IPS-NIHi11 (cell line): ENCODE measurements at regions not wholly inside any gene's neighbourhood (a gene's known extent, or its start where the extent isn't known, plus 50 kb on each side); places are given as distances from the start of the nearest gene placed in this dataset.
"Not testable (repeated sequence)": the region's sequence is repeated elsewhere in the genome, so short reads cannot be mapped to it uniquely, and the experiment has no call there.

ENCODE experiments used
- DNase-seq: peaks from one replicate; pipeline ENCODE4 v3.0.0; 2012; ENCODE audit warnings: mixed read lengths, low spot score

DNA sequence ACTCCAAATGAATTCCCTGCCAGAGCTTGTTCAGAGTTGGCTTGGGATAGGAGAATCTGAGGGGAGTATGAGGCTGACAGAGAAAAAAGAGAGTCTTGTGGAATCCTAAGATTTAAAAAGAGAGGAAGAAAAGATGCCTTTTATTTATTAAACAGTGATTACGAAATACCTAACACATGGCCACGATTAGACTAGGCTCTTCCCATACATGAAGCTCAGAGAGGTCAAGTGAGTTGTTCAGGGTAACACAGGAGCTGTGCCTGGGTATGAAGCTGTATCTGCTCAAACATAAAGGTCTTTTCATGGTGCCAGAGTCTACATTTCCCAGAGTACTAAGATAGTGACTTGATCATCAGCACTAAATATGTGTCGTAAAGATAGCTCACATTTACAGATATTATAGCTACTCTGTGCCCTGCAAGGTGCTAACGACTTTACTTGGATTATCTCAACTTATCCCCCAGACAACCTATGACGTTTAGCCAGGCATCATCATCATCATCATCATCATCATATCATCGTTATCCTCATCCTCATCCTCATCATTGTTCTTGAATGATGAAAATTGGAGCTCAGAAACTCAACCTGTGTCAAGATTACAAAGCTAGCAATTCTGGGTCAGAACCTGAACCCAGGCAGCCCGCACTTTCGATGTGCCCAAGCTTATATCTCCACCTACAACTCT lies 500.8 kb downstream of the NPIPA7 start:
- no peak for DNase-seq

DNA sequence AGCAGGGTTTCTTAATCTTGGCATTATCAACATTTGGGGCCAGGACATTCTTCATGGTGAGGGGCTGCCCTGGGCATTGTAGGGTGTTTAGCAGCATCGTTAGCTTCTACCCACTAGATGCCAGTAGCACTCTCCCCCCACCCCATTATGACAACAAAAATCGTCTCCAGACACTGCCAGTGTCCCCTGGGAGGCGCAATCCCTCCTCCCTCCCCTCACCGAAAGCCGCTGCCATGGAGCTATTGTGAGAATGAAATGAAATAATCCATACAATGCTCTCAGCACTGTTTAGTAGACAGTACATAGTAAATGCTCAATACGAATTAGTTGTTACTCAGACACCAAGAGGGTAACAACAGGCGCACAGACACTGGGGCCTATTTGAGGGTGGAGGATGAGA lies 502.9 kb downstream of the NPIPA7 start:
- DNase-seq, result no peak

DNA sequence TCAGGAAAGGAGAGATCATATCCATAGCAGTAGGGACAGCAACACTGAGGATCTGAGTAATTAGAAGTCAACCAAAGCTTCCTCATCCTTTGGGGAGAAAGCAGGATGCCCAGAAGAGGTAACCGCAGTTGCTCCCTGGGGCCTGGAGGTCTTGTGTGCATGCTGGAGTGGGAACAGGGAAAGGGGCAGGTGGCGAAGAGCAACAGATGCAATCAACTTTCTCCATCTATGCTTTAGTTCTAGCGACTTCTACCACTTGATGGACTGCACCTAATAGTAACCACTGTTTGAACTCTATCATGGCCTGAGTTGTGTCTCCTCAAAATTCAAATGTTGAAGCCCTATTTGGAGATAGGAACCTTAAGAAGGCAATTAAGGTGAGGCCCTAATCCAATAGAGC lies 503.8 kb downstream of the NPIPA7 start:
- no peak for DNase-seq

DNA sequence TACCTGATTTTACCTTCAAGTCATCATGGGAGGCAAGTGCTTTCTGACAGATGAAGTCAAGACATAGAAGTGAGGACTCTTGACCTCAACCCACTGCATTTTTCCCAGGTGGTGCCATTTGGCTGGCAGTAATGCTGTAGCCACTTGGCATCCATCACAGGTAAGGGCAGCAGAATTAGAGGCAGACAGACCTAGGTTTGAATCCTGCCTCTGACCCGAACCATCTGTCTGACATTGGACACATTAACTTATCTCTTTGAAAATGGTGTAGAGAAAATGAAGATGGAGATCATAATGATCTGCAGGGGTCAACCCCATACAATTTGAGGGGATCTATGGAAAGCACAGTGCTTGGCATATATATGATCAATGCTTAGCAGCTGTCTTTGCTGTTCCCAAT lies 505.5 kb downstream of the NPIPA7 start:
- no peak for DNase-seq

DNA sequence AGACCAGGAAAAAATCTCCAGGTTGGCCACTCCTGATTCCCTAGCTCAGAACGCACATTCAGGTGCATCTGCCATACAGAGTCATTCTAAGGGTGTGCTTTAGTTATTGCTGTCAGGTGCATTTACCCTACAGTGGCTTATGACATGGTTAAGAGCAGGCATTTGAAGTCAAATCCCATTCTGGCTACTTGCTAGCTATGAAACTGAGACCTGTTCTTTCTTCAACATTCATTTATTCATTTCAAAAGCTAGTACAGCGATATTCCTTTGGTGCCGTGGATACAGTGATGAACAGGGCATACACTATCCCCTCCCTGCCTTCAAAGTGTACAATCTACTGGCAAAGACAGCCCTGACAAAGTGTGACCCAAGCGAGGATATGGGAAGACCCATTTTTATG lies 508.3 kb downstream of the NPIPA7 start:
- no peak for DNase-seq

- no peak for DNase-seq
Measured at GRCh38 chr16:16890964-16891363, 512.0 kb downstream of the NPIPA7 start.

DNA sequence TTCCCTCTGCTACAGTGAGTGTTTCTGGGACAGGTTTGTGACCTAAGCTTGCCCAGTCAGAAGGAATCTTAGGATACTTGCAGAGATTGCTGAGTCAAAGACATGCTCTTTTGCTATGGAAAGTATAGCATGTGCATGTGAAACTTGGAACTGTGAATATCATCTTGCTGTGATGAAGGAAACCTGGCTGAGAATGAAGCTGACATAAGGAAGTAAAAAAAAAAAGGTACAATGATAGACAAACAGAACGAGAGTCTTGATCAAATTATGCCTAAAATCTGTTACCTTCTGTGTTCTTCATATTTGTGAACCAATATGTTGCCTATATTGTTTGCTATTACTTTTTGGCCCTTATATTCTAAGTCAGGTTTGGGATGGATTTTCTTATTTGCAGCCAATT lies 525.7 kb downstream of the NPIPA7 start:
- no peak for DNase-seq

- no peak for DNase-seq
Measured at GRCh38 chr16:16905850-16906249, 526.9 kb downstream of the NPIPA7 start.

DNA sequence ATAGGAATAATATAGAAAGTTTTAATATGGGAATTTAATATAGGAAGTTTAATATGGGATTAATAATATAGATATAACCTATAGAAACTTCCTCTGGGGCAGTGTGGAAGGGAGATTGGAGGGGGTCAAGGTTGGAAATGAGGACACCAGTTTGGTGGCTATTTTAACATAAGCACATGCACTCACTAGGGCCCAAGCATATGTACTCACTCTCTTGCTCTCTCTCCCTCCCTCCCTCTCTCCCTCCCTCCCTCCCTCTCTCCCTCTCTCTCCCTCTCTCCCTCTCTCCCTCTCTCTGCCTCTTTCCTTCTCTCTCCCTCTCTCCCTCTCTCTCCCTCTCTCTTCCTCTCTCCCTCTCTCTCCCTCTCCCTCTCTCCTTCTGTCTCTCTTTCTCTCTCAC lies 528.1 kb downstream of the NPIPA7 start:
- no peak for DNase-seq

DNA sequence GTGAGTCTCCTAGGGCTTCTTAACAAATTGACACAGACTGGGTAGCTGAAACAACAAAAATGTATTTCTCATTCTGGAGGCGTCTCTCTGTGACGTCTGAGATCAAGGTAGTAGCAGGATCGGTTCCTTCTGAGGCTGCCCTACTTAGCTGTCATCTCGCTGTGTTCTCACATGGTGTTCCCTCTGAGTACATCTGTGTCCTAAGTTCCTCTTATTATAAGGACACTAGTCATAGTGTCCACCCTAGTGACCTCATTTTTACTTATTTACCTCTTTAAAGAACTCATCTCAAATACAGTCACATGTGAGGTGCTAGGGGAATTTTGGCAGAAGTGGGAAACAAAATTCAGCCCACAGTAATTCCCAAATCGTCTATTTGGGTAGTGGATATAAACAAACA lies 529.1 kb downstream of the NPIPA7 start:
- DNase-seq, result no peak

DNA sequence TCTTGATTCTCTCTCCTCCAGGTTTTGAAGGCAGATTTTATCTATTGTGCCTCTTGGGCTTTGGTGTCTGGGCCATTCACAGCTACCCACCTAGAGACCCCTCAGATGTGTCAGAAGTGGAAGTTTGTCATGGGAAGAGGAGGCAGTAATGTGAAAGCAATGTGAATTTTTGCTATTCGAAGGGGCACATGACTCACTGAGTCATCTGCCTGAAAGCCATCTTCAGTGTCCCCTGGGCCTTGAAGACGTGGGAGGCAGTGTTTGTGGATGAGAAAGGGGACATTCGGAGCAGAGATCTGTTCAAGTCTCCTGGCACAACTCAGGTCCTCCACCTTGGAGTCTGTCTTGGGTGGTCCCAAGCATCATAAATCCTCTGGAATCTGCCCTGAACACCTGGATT lies 530.2 kb downstream of the NPIPA7 start:
- DNase-seq, result no peak

GRCh38 chr16:16910666-16911065 lies 531.7 kb downstream of the NPIPA7 start:
- DNase-seq, result no peak

DNA sequence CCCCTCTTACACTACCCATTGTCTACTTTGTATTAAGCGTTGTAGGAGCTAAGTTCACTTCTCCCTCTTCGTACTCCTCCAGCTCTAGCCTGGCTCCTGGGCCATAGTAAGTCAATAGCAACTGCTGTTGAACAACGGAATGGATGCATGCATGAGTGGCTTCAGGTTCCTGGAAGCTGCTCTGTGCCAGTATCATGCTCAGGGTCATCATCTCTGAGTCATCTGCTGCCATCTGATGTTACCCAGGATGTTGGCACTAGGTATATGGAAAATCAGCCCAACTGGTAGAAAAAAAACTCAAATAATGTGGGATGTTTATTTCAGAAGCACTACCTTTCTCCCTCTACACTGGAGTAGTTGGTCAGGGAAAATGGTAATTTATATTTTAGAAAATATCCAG lies 536.8 kb downstream of the NPIPA7 start:
- no peak for DNase-seq

DNA sequence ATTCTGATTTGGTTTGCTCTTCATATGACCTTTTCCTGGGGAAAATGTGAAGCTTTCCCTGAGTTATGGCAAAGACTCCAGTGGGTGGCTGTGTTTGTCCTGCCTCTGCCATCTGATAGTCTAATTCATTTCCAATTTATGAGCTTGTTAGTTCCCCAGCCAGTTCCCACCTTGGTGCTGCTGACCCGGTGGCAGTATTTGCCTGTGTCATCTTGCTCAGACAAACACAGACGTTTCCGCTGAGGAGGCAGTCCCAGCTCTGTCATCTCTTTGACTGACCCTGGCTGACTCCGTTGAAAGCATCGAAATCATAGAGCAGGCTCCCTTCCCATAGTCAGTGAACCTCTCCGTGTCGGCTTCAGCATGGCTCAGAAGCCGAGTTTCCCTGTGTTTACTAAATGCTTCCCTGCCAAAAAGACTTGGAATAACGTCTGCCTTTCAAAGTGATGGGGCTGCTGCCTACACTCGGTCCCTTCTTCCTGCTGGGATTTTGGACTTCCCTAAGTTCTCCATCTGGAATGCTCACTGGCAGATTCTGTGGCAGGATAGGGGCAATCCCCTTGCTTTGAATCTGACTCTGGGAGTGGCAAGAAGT lies 538.3 kb downstream of the NPIPA7 start:
- no peak for DNase-seq

DNA sequence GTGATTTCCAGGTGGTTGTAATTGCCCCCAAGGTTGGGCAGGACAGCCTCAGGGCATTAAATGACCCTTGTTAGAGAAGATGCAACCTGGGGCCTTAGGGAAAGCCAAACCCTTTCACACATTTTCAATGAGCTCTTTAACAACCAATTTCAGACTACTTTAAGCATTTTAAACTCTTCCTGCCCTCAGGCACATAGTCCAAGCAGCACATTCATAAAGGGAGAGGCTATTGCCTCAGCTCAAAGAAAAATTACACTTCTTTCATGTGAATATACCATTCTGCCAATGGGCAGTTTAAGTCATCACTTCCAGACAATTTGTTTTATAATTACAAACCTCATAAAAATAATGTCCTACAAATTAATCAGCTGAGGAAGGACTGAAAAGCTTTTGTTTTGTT lies 544.5 kb downstream of the NPIPA7 start:
- no peak for DNase-seq

DNA sequence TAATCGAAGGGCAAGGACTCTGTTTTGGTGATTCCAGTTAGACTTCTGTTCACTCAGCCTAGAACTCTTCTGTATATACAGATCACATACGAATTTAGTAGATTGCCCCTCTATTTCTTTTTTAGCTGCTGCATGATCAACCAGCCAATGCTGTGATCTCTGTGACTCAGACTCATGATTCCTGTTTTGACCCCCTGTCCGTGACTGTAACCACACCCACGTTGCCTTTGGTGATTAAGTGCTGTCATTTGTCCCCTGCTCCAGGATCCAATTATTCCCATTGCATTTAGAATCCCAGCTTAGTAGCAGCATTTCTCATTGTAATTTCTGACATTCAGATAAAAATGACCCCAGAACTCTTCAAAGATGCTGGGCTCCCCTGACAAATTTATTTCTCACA lies 545.7 kb downstream of the NPIPA7 start:
- no peak for DNase-seq

- no peak for DNase-seq
Measured at GRCh38 chr16:16925432-16925831, 545.3 kb downstream of the XYLT1 start.

DNA sequence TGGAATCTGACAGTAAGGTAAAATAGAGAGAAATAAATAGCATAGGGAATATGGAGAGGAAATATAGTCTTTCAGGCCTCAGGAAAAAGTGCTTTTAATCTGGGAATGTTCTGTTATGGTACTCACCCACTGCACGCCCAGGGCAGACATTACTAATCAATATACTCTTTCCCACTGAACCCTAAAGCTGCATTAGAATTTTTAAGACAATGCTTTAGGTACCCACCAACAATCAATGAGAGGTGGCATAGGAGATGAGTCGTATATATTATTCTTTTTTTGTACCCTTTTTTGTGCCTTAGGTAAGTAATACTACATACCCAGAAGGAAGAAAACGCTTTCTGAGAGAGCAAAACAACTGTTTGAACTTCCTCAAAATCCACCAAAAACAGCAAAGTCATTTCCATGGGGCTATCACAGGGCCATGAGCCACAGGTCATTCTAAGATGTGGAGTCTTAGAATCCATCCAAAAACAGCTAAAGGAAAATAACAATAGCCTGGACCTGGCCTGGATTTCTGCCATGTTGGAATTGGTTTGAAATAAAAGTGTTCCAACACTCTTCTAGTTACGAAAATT lies 542.1 kb downstream of the XYLT1 start:
- no peak for DNase-seq

DNA sequence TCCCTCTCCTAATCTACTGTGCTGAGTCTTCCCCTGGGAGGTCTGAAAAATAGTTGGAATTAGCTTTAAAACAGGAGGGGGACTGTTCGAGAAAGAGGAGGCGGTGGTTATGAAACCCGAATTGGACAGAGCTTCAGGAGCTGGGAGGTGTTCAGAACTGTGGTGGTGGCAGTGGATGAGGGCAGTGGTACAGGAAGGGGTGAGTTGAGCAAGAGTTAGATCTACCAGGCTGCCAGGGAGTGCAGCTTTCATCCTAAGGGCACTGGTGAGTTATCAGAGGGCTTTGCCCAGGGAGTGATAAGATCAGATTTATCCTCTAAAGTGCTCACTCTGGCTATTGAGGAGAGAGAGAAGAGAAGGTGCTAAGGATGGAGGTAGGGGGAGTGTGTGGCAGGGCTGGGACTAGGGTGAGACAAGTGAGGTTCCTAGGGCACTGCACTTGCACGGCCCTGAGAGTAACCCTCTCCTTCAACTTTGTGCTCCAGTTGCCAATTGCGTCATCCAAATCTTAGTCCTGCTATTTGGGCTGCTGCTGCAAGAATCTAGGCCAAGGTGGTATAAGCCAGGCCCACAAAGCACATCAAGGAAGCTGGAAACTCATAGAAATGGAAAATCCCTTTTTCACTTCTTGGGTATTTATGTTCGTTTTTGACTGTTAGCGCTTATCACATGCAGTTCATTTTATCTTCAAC lies 540.3 kb downstream of the XYLT1 start:
- DNase-seq, result no peak

- peak; percentile 30 for DNase-seq
Measured at GRCh38 chr16:16933861-16934260, 536.9 kb downstream of the XYLT1 start.

GRCh38 chr16:16934660-16935059 lies 536.1 kb downstream of the XYLT1 start:
- DNase-seq, result no peak

DNA sequence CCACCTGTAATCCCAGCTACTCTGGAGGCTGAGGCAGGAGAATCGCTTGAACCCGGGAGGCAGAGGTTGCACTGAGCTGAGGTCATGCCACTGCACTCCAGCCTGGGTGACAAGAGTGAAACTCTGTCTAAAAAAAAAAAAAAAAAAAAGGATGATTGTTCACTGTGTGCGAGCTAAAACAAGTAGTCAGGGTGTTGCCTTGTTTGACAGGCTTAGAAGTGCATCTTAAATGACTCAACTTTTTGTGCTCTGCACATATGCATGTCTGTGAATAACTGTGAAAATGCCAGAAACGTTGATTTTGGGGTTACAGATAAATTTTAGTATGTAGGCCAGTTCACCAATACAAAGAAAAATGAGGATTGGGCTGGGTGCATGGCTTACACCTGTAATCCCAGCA lies 534.9 kb downstream of the XYLT1 start:
- not testable (repeated sequence) for DNase-seq

DNA sequence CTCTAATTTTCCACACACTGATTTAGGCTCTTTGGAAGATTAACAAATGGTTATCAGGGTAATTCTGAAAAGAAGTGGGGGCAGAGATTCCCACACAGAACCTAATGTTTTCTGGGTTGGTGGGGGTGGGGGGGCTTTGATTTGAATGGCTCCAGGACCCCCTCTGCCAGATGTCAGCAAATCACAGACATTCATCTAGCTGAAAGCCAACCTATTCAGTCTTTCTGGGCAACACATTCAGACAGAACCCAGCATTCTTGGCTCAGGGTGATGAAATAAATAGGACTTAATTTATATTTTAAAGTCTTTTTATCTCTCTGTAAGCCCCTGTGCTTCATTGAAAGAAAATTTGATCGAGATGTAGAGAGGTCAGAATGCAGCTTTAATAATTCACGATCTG lies 533.2 kb downstream of the XYLT1 start:
- DNase-seq, result no peak
